Thymus (tissue), 11 donors: ENCODE measurements at regions not wholly inside any gene's neighbourhood (a gene's known extent, or its start where the extent isn't known, plus 50 kb on each side); places are given as distances from the start of the nearest gene placed in this dataset.

Experiments
- DNase-seq, 9 donors: peaks; one replicate each; pipeline ENCODE4 v3.0.0-alpha.2; 2013; ENCODE audit warnings: low spot score in 9 of 9, low read depth in 6 of 9, missing footprints in 1 of 9
- H3K27ac ChIP-seq, 2 donors: one replicate each; pipeline ENCODE4 v1.5.1; 2013; ENCODE audit warnings: control low read depth in 1 of 2, low read depth in 1 of 2, low read length in 1 of 2, mild to moderate bottlenecking in 1 of 2, moderate library complexity in 1 of 2
- H3K27me3 ChIP-seq, 2 donors: one replicate each; pipeline ENCODE4 v1.5.1; 2013; ENCODE audit warnings: low read length in 1 of 2; ENCODE audit not compliant: control insufficient read depth in 2 of 2, insufficient read depth in 1 of 2
- H3K36me3 ChIP-seq, 2 donors: one replicate each; pipeline ENCODE4 v1.5.1; 2013; ENCODE audit warnings: low read length in 1 of 2, mild to moderate bottlenecking in 1 of 2, moderate library complexity in 1 of 2; ENCODE audit not compliant: control insufficient read depth in 2 of 2, insufficient read depth in 2 of 2
- H3K4me1 ChIP-seq, 2 donors: one replicate each; pipeline ENCODE4 v1.5.1; 2013; ENCODE audit warnings: low read length in 2 of 2; ENCODE audit not compliant: control insufficient read depth in 2 of 2, insufficient read depth in 2 of 2
- H3K4me3 ChIP-seq, 2 donors: one replicate each; pipeline ENCODE4 v1.5.1; 2013; ENCODE audit warnings: low read length in 2 of 2, control low read depth in 1 of 2, mild to moderate bottlenecking in 1 of 2
- H3K9me3 ChIP-seq, 2 donors: one replicate each; pipeline ENCODE4 v1.5.1; 2013; ENCODE audit warnings: low read length in 1 of 2, mild to moderate bottlenecking in 1 of 2; ENCODE audit not compliant: control insufficient read depth in 2 of 2, insufficient read depth in 1 of 2
- WGBS: extraction: QIAGEN DNeasy Blood & Tissue Kit; methylation state at CpG from one replicate; pipeline ENCODE4 v1.1.7; 2013; 5-methylcytosine and 5-hydroxymethylcytosine counted together
- donor health status: healthy.

DNA sequence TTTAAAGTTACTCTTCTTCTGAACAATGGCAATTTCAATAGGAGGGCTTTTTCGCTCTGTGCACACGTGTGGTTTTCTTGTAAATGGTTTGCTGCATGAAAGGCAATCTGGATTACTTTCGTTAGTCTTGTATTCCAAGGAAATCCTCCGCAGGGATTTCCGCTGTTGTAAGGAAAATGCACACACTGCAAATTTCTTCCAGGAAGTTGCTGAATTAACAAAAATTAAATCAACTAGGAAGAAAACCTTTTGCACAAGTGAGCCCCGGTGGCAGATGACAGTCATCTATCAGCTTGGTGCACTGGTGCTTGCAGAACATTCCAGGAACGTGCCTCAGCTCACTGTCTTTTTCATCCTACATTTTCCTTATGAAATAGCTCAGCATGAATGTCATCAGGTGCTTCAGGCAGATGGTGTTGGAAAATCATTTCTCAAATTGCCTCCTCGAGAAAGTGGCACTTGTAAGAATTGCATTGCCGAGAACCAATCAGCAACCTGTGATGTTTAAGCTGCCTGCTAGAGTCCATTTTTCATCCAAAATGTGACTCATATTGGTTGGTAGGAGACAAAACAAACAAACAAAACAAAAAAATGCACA is 272.4 kb upstream of the VCX start:
- Histone ChIP-seq H3K27me3 (no peaks in the 10 kb centered on the region), H3K4me1 (no peaks in the 10 kb centered on the region), H3K27ac (no peak overlapping the region), H3K4me3 (no peak overlapping the region), H3K9me3 (no peaks in the 10 kb centered on the region), H3K36me3 (no peaks in the 10 kb centered on the region)
- 77% methylated on average over 9 of the region's 9 CpGs for whole genome bisulfite sequencing
- DNase-seq: no peak

DNA sequence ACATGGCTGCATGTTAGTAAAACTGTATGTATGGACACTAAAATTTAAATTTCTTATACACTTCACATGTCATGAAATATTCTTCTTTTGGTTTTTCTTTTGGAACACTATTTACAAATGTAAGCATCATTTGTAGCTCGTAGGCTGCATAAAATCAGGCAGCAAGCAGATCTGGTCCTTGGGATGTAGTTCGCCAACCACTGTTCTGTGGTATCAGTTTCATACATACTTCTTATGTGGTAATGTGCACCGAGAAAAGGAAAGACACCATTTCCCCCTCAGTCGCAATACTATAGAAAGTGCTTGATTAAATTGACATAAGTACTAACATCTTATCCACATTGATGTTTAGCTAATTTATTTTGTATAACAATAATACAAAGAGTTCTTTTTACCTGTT is 274.4 kb upstream of the VCX start:
- Histone ChIP-seq H3K36me3 (no peaks in the 10 kb centered on the region), H3K4me1 (no peaks in the 10 kb centered on the region), H3K27ac (no peak overlapping the region), H3K9me3 (no peaks in the 10 kb centered on the region), H3K27me3 (no peaks in the 10 kb centered on the region), H3K4me3 (no peak overlapping the region)
- WGBS: 94% methylated on average over 4 of the region's 4 CpGs
- DNase-seq: no peak

GRCh38 chrX:7568130-7568529 is 274.8 kb upstream of the VCX start:
- no peak overlapping the region for H3K27ac ChIP-seq
- WGBS: 83% methylated on average over 3 of the region's 3 CpGs
- H3K27me3 ChIP-seq: no peaks in the 10 kb centered on the region
- no peak overlapping the region for H3K4me3 ChIP-seq
- H3K4me1 ChIP-seq: no peaks in the 10 kb centered on the region
- H3K36me3 ChIP-seq: no peaks in the 10 kb centered on the region
- H3K9me3 ChIP-seq: no peaks in the 10 kb centered on the region
- DNase-seq: no peak

- no peak for DNase-seq
- 76% methylated on average over 2 of the region's 2 CpGs for WGBS
- Histone ChIP-seq H3K27me3 (no peaks in the 10 kb centered on the region), H3K4me1 (no peaks in the 10 kb centered on the region), H3K4me3 (no peak overlapping the region), H3K9me3 (no peaks in the 10 kb centered on the region), H3K36me3 (no peaks in the 10 kb centered on the region), H3K27ac (no peak overlapping the region)
Observed at GRCh38 chrX:7552760-7553159, 290.2 kb upstream of the VCX start.

DNA sequence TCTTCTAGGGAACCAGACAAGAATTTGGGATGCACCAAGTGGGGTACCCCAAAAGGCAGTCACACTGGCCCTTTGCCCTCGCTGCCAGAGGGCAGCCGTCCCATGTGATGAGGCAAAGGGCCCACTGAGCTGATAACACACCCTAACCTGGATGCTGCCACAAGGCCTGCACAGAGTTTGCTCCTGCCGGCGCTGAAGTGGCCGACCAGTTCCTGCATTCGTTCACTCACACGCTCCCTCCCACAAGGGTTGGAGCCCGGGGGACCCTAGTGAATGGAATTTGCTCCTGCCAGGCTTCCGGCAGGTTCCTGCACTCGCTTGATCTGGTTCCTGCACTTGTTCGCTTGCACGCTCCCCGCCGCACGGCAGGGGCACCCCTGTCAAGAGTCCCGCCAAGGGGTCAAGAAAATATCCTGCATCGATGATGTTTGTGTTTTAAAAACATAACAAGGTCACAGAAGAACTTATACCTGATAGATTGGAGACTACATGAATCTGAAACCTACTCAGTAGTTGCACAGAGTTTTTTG is 296.4 kb upstream of the VCX start:
- 96% methylated on average over 17 of the region's 17 CpGs for WGBS
- H3K27me3 ChIP-seq: no peaks in the 10 kb centered on the region
- H3K9me3 ChIP-seq: peaks cover 0 to 3% of the 10 kb centered on the region in 2 donors
- H3K4me1 ChIP-seq: no peaks in the 10 kb centered on the region
- H3K36me3 ChIP-seq: no peaks in the 10 kb centered on the region
- no peak for DNase-seq
- H3K27ac ChIP-seq: no peak overlapping the region
- H3K4me3 ChIP-seq: no peak overlapping the region

GRCh38 chrX:7545564-7545963 is 297.4 kb upstream of the VCX start:
- no peaks in the 10 kb centered on the region for H3K36me3 ChIP-seq
- 93% methylated on average over 1 of the region's 1 CpG for whole genome bisulfite sequencing
- H3K4me3 ChIP-seq: no peak overlapping the region

GRCh38 chrX:7542587-7543380 is 300.2 kb upstream of the VCX start:
- no peaks in the 10 kb centered on the region for H3K27me3 ChIP-seq
- no peak for DNase-seq
- H3K36me3 ChIP-seq: no peaks in the 10 kb centered on the region
- H3K4me1 ChIP-seq: no peaks in the 10 kb centered on the region
- peaks cover 0 to 3% of the 10 kb centered on the region in 2 donors for H3K9me3 ChIP-seq
- no peak overlapping the region for H3K27ac ChIP-seq
- 91% methylated on average over 6 of the region's 6 CpGs for WGBS
- H3K4me3 ChIP-seq: no peak overlapping the region

More at GRCh38 chrX:7545564-7545963, 297.4 kb upstream of the VCX start:
- Histone ChIP-seq H3K9me3 (peaks cover 0 to 3% of the 10 kb centered on the region in 2 donors), H3K4me1 (no peaks in the 10 kb centered on the region), H3K27ac (no peak overlapping the region), H3K27me3 (no peaks in the 10 kb centered on the region)
- no peak for DNase-seq

GRCh38 chrX:7522860-7523259 is 320.1 kb upstream of the VCX start:
- Histone ChIP-seq H3K27ac (no peak overlapping the region), H3K4me3 (no peak overlapping the region), H3K27me3 (no peaks in the 10 kb centered on the region), H3K36me3 (no peaks in the 10 kb centered on the region), H3K4me1 (no peaks in the 10 kb centered on the region), H3K9me3 (no peaks in the 10 kb centered on the region)
- no peak for DNase-seq
- WGBS: 94% methylated on average over 2 of the region's 2 CpGs

DNA sequence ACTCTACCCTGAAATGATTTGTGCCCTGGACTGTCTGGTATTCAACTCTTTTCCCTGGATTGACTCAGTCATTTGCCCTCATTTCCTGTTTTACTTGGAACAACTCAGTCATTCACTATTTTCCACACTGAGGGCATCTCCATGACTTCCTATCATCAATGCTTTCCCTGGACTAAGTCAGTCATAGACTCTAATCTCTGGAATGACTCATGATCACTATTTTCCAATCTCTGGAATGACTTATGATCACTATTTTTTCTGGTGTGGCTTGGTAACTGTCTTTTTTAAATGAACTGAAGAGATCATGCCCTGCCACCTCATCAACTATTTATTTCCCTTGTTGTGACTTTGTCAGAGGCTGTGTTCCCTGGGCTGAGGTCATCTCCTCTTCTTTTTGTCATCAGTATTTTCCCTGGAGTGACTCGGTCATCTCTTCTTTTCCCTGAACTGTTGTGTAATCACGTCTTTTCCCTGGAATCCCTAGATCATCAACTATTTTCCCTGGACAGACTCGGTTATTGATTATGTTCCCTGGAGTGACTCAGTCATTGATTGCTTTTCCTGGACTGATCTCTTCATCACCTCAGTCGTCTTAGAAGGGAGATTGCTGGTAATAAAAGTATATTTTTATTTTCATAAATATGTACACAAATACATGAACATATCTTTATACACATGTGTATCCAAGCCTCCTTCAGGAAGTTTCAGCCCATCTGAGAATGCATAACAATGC is 327.1 kb upstream of the VCX start:
- Histone ChIP-seq H3K27ac (no peak overlapping the region), H3K36me3 (no peaks in the 10 kb centered on the region), H3K4me1 (no peaks in the 10 kb centered on the region), H3K4me3 (no peak overlapping the region), H3K27me3 (no peaks in the 10 kb centered on the region), H3K9me3 (no peaks in the 10 kb centered on the region)
- WGBS: 82% methylated on average over 4 of the region's 4 CpGs
- DNase-seq: no peak
